B cell (primary cell): ENCODE measurements at regions not wholly inside any gene's neighbourhood (a gene's known extent, or its start where the extent isn't known, plus 50 kb on each side); places are given as distances from the start of the nearest gene placed in this dataset.

Experiments
- CTCF ChIP-seq: fragments of 200-600 bp; IDR thresholded peaks from one replicate; pipeline ENCODE4 v1.8.0; 2022; ENCODE audit warnings: antibody characterized with exemption, mild to moderate bottlenecking
- EZH2 ChIP-seq: IDR thresholded peaks from 2 replicates; pipeline ENCODE4 v1.6.1; 2012; ENCODE audit warnings: borderline replicate concordance, low read depth, mild to moderate bottlenecking, moderate library complexity, low read length; ENCODE audit not compliant: insufficient read depth, poor library complexity, severe bottlenecking

GRCh38 chr20:10763112-10763511 is 89.3 kb upstream of the JAG1 start:
- TF ChIP-seq CTCF = no peak
- no peak for TF ChIP-seq EZH2
